ENCODE measurements at regions not wholly inside any gene's neighbourhood (a gene's known extent, or its start where the extent isn't known, plus 50 kb on each side); places are given as distances from the start of the nearest gene placed in this dataset.

DNA sequence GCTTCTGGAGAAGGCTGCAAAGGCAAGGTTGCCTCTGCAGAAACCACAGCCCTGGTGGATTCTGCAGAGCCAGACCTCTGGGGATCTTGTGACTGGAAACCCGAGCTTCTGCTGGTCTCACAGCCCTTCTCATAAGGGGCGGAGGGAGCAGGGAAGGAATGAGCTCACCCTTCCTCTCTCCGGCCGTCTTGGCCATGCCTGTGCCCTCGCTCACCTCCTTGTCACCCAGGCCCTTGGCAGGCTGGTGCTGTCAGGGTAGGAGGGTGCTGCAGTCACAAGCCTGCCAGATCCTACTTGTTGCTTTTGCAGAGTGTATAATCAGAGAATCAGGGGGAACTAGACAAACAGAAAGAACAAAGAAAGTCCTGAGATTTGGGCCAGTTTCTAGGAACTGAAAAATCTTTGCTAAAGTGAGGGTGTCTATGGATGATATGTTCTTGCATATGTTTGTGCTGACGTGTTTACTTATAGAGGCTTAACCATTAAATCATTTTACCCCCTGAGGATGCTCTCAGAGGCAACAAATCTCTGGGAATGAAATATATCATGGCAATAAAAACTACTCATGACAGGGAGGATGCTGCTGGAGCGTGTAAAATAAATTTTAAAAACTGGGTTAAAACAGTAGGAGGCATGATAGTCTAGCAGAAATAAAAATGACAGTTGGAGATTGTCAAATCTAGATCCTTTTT lies 244.9 kb upstream of the SOX4 start:
- TF ChIP-seq, protein P1, sequence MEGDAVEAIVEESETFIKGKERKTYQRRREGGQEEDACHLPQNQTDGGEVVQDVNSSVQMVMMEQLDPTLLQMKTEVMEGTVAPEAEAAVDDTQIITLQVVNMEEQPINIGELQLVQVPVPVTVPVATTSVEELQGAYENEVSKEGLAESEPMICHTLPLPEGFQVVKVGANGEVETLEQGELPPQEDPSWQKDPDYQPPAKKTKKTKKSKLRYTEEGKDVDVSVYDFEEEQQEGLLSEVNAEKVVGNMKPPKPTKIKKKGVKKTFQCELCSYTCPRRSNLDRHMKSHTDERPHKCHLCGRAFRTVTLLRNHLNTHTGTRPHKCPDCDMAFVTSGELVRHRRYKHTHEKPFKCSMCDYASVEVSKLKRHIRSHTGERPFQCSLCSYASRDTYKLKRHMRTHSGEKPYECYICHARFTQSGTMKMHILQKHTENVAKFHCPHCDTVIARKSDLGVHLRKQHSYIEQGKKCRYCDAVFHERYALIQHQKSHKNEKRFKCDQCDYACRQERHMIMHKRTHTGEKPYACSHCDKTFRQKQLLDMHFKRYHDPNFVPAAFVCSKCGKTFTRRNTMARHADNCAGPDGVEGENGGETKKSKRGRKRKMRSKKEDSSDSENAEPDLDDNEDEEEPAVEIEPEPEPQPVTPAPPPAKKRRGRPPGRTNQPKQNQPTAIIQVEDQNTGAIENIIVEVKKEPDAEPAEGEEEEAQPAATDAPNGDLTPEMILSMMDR (IDR thresholded peaks at IDR 0.05) = no peak
- peaks cover 2% of the 10 kb centered on the region for H3K27me3 Mint-ChIP-seq
- intact Hi-C loops (cut with micrococcal nuclease) = no loop called here
- no peaks in the 10 kb centered on the region for H3K9me3 Mint-ChIP-seq
- POLR2A ChIA-PET = interaction anchor here (0.6 kb wide), 1 partner anchor 79 kb away, joined by 3 read pairs; no protein-coding TSS in a partner anchor
- H3K4me1 Mint-ChIP-seq (ENCODE audit: low read depth) = no peaks in the 10 kb centered on the region
- DNase-seq (no peak), ATAC-seq (no peak)
- no peak overlapping the region for H3K4me3 Mint-ChIP-seq
- H3K36me3 Mint-ChIP-seq (ENCODE audit: low read depth) = no peaks in the 10 kb centered on the region
- H3K27ac Mint-ChIP-seq = no peak overlapping the region
- CTCF ChIA-PET = no interaction called here

DNA sequence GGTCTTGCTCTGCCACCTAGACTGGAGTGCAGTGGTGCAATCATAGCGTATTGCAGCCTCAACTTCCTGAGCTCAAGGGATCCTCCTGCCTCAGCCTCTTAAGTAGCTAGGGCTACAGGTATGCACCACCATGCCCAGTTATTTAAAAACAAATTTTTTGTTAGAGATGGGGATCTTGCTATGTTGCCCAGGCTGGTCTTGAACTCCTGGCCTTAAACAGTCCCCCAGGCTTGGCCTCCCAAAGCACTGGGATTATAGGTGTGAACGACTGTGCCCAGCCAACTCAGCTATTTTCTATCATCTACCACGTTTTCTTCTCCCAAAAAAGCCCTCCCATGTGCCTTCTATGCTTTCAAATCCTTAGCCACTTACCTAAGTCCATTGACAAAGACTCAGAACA lies 243.7 kb upstream of the SOX4 start:
- no peak for DNase-seq
- intact Hi-C loops (cut with micrococcal nuclease) = no loop called here
- Mint-ChIP-seq H3K4me1 (ENCODE audit: low read depth) (no peaks in the 10 kb centered on the region), H3K36me3 (ENCODE audit: low read depth) (no peaks in the 10 kb centered on the region), H3K27ac (no peak overlapping the region), H3K4me3 (no peak overlapping the region), H3K27me3 (peaks cover 2% of the 10 kb centered on the region), H3K9me3 (no peaks in the 10 kb centered on the region)
- ChIA-PET POLR2A (no interaction called here), CTCF (no interaction called here)
- TF ChIP-seq, protein P1 (IDR thresholded peaks at IDR 0.05) = no peak
- no peak for ATAC-seq

DNA sequence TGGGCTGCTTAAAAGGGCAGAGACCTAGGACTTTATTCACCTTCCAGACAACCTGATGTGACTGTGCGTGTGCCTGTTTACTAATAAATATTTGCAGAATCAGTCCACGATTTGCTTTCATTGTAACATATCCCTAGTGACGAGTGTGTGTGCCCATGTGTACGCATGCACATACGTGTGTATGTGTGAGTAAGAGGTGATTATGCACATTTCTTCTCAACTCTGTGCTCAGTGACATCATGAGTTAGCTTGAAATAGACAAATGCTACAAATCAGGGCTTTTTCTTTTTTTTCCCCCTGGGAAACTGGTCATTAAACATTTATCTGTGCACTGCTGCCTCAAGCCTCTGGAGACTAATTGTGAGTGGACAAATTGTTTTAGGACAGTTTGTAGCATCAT lies 242.6 kb upstream of the SOX4 start:
- intact Hi-C loops (cut with micrococcal nuclease) = no loop called here
- Mint-ChIP-seq H3K27me3 (no peaks in the 10 kb centered on the region), H3K36me3 (ENCODE audit: low read depth) (no peaks in the 10 kb centered on the region), H3K27ac (no peak overlapping the region), H3K4me1 (ENCODE audit: low read depth) (no peaks in the 10 kb centered on the region), H3K9me3 (no peaks in the 10 kb centered on the region), H3K4me3 (no peak overlapping the region)
- CTCF ChIA-PET = interaction anchor here (0.9 kb wide), 1 partner anchor 239 kb away, joined by 3 read pairs; no protein-coding TSS in a partner anchor
- TF ChIP-seq, protein P1 (IDR thresholded peaks at IDR 0.05) = no peak
- ATAC-seq = no peak
- POLR2A ChIA-PET = no interaction called here
- DNase-seq = no peak

DNA sequence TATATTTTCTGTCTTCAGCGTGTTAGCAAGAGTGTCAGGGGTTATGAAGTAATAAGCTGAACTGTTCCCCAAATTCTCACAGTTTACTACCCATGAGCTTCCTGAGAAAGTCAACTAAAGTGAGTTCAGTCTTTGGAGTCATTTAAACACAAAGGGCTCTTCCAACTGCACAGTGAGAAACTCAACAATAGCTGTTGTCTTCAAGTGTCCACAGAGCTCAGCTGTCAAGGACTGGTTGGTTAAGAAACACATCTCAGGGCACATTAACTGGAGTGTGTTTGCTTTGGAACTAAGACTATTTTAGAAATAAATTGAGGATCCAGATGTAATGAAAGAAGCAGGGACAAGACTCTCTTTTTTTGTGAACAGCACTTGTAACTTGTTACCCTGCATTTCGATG lies 241.4 kb upstream of the SOX4 start:
- Mint-ChIP-seq H3K4me3 (no peak overlapping the region), H3K27ac (no peak overlapping the region), H3K36me3 (ENCODE audit: low read depth) (no peaks in the 10 kb centered on the region), H3K4me1 (ENCODE audit: low read depth) (no peaks in the 10 kb centered on the region), H3K9me3 (no peaks in the 10 kb centered on the region), H3K27me3 (no peaks in the 10 kb centered on the region)
- POLR2A ChIA-PET = no interaction called here
- CTCF ChIA-PET = no interaction called here
- intact Hi-C loops (cut with micrococcal nuclease) = no loop called here
- TF ChIP-seq, protein P1 (IDR thresholded peaks at IDR 0.05) = no peak
- DNase-seq (no peak), ATAC-seq (no peak)

DNA sequence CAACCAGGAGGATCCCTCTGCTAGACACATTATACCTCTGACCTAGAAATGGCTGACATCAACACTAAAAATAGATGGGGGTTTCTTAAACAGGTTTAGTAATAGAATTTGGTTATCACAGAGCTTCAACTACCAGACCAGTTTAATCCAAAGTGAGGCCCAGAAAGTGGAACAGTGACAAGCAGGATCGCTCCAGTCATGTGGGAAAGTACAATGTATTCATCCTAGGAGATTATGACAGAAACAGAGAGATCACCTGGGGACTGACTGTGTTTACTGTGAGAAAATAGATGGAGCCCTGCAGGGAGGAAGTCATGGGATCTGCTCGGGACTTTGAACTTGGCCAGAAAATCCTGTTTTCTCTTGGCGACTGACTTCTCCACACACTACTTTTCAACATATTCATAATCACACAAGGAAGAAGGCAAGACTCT lies 238.7 kb upstream of the SOX4 start:
- Mint-ChIP-seq H3K4me1 (ENCODE audit: low read depth) (no peaks in the 10 kb centered on the region), H3K9me3 (no peaks in the 10 kb centered on the region), H3K4me3 (no peak overlapping the region), H3K36me3 (ENCODE audit: low read depth) (no peaks in the 10 kb centered on the region), H3K27ac (no peak overlapping the region), H3K27me3 (no peaks in the 10 kb centered on the region)
- TF ChIP-seq, protein P1 (IDR thresholded peaks at IDR 0.05) = no peak
- intact Hi-C loops (cut with micrococcal nuclease) = no loop called here
- POLR2A ChIA-PET = interaction anchor here (0.6 kb wide), 1 partner anchor 16 kb away, joined by 3 read pairs; no protein-coding TSS in a partner anchor
- ATAC-seq = no peak
- CTCF ChIA-PET = no interaction called here
- no peak for DNase-seq
